Dedifferentiated amniotic fluid mesenchymal stem cell (primary cell): ENCODE measurements at regions not wholly inside any gene's neighbourhood (a gene's known extent, or its start where the extent isn't known, plus 50 kb on each side); places are given as distances from the start of the nearest gene placed in this dataset.
"Not testable (repeated sequence)": the region's sequence is repeated elsewhere in the genome, so short reads cannot be mapped to it uniquely, and the experiment has no call there.

Experiments
- DNase-seq: peaks from one replicate; pipeline ENCODE4 v3.0.0-alpha.2; 2016; ENCODE audit errors: extremely low spot score

DNA sequence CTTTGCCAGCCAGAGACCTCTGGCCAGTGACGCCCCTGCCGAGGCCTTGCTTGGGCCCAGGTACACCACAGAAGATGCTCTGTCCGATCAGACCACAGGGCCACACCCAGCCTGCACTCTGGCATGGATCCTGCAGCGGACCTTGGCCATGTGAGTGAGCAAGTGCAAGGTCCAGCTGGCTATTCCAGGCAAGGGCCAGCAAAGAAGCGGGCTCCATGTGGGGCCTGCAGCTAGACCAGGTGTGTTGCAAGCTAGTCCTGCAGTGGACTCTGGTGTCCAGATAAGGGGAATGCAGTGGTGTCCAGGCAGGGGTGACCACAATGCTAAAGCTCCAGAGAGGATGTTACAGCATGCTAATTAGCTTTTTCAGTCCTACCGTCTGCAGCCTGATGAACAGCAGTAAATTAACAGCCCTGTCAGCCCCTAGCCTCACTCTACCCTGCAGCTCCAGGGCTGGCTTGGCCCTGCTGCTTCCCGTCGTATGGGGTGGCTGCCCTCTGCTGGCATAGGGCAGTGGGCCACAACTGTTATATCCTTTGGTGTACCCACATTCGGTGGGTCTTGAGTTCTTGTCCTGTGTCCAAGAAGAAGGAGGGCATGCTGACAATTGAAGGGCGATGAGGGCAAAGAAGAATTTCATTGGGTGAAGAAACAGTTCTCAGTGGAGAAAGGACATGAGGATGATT lies 284.5 kb upstream of the POU5F2 start:
- DNase-seq, result no peak

GRCh38 chr5:94024620-94025019 lies 283.2 kb upstream of the POU5F2 start:
- DNase-seq, result no peak

GRCh38 chr5:94024101-94024500 lies 282.7 kb upstream of the POU5F2 start:
- DNase-seq, result no peak

DNA sequence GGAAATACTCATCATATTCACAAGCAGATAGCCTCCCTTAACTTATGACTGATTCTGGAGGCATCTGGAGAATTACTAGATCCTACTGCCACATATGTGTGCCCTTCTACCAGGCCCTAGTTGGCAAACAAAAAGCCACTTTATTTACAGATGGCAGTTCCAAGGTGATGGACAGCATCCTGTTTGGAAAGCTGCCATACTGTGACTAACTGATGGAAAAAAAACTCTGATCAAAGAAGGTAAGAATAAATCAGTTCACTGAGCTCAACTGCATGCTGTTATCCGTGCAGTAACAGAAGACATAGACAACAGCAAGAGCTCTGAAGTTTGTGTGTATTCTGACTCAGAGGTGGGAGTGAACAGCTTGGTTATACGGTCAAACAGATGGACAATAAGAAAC lies 279.8 kb upstream of the POU5F2 start:
- DNase-seq, result no peak

GRCh38 chr5:94017579-94017978 lies 276.2 kb upstream of the POU5F2 start:
- no peak for DNase-seq

GRCh38 chr5:94010814-94011213 lies 269.4 kb upstream of the POU5F2 start:
- DNase-seq, result no peak

DNA sequence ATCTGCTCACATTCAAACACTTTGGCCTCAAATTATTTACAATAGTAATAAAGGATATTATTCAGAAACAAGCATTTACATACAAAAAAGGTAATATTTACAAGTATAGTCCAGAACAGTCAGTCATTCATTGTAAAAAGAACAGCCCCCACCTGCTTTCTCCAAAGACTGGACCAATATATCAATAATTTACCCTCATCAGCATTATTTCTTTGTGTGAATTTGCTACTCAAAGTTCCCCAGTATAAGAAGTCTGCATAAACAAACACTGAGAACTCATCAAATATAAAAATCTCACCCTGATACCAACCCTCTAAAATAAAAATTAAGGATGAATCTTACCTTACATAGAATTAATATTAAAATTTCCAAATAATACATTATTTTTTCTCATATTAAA lies 267.8 kb upstream of the POU5F2 start:
- no peak for DNase-seq

DNA sequence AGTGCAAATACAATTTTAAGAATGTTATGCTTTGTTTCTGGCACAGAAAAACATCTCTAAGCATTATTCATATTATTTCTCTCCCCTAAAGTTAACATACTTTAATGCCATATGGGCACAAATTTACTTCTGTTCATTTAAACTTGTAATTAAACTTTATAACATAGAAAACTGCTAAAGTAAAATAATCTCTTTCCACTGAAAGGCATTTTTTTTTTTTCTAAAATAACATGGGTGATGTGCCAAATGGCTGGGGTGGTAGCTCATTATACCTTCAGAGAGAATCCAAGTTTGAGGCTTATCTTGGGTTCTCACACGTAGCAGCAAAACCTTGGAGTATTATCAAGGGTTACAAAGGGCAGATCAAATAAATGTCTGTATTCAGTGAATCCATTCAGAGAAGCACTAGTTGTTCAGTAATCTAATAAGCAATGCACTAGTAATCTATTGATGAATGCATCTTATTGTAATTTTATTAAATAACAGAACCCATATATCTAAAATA lies 257.6 kb upstream of the POU5F2 start:
- no peak for DNase-seq

DNA sequence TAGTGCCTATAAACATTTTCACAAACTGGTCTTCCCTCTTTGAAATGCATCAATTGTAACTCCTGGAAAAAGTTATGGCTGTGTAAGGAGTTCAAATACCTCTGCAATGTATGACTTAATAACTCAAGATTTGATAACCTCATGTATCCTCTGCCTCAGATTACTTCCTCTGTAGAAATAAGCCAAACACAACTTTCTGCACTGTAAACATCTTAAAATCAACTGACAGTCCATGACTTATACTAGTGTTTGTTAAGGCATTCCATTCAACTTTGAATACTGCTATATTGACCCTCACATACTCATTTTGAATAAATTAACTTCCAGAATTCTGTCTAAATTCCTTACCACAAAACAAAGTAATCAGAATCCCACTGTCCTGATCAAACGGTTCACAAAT lies 256.2 kb upstream of the POU5F2 start:
- DNase-seq, result no peak

GRCh38 chr5:93995126-93995621 lies 253.8 kb upstream of the POU5F2 start:
- no peak for DNase-seq

DNA sequence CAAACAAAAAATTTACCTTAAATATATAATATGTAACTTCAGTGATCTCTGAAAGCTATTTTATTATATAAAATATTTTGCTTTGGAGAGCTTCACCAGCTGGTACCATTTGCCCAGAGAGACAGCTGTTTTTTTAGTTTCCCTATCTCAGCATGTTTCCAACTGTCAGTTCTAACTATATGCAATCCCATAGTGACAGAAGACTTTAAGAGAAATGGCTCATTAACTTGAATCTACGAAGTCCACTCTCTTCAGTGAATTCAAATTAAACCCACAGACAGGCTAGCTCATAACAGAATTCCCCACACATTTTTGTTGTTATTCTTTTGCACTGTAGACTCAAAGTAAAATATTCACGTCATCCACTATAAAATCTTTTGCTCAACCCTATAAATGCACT lies 251.8 kb upstream of the POU5F2 start:
- no peak for DNase-seq

GRCh38 chr5:93990504-93991070 lies 249.2 kb upstream of the POU5F2 start:
- DNase-seq, result no peak

DNA sequence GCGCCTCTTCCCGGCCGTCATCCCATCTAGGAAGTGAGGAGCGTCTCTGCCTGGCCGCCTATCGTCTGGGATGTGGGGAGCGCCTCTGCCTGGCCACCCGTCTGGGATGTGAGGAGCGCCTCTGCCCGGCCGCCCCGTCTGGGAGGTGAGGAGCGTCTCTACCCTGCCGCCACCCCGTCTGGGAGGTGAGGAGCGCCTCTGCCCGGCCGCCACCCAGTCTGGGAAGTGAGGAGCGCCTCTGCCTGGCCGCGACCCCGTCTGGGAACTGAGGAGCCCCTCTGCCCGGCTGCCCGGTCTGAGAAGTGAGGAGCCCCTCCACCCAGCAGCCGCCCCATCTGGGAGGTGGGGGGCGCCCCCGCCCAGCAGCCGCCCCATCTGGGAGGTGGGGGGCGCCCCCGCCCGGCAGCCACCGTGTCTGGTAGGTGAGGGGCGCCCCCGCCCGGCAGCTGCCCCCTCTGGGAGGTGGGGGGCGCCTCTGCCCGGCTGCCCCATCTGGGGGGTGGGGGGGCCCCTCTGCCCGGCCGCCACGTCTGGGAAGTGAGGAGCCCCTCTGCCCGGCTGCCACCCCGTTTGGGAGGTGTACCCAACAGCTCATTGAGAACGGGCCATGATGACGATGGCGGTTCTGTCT lies 244.7 kb upstream of the POU5F2 start:
- not testable (repeated sequence) for DNase-seq

DNA sequence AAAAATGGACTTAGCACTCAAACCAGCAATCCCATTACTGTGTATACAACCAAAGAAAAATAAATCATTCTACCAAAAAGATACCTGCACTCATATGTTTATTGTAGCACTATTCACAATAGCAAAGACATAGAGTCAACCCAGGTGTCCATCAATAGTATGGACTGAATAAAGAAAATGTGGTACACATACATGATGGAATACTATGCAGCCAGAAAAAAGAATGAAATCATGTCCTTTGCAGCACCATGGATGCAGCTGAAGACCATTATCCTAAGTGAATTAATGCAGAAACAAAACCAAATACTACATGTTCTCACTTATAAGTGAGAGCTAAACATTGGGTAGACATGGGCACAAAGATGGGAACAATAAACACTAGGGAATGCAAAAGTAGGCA lies 236.8 kb upstream of the POU5F2 start:
- DNase-seq, result no peak

DNA sequence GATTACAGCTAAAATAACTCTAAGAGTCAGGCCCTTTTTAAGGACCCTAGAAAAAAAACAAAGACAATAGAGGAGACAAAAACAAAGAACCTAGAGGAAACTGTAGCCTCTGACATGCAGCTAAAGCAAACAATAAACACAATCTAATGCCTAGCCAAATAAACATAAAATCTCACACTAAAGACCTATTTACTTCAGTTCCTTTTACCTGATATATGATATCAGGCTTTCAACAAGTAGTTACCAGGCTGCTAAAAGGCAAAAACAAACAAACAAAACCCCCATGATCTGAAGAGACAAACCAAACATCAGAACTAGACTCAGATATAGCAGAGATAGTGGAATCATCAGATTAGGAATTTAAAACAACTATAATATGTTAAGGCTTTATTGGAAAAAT lies 226.5 kb upstream of the POU5F2 start:
- DNase-seq, result no peak

- no peak for DNase-seq
These were observed 223.0 kb upstream of the POU5F2 start for GRCh38 chr5:93964421-93964820.

- DNase-seq, result no peak
These were observed 218.6 kb upstream of the POU5F2 start for GRCh38 chr5:93960042-93960441.

DNA sequence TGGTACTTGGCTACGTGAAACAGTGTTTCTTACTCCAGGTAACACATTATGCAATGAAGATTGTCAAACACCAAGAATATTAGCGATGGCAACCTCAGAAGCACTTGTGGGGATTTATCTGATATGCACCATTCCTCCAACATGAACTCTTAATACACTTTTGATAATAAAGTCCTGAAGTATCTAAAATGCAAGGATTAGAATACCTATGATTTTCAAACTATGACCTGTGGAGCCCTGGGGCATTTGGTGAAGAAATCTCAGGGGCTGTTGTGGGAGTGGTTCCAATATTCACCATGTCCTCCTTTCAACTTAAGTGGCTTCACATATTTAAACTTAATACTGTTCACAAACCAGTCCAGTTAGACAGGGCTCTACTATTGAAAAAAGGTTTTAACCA lies 214.6 kb upstream of the POU5F2 start:
- no peak for DNase-seq

- no peak for DNase-seq
These were observed 213.1 kb upstream of the POU5F2 start for GRCh38 chr5:93954421-93955069.

DNA sequence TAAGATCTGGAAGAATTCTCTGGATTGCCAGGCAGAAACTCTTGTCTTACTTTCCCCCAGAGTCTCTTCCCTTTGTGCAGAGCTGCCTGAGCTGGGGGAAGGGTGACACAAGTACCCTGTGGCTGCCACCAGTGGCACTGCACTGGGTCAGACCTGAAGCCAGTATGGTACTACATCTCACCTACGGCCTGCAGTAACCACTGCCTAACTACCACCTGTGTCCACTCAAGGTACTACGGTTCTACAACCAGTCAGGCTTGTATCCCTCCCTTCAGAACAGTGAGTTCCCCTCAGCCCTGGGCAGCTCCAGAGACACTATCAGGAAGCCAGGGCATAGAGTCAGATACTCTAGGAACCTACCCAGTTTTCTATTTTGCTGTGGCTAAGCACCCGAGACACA lies 212.0 kb upstream of the POU5F2 start:
- no peak for DNase-seq

DNA sequence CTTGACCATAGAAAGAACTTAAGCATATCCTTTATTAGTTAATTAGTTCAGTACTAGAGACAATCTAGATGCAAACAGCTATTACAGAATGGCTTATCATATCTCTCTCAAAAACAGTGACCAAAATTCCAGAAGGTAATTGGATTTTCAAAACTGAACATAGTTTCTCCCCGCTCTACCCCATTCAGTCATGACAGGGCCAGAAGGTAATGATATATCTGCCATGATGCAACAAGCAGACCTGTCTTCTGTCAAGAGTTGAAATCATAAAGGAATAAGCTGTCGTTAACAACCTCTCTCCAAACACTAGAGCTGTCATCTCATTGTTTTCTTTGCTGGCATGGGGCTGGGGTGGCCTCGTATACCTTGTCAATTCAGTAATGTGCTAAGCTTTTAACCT lies 200.5 kb upstream of the POU5F2 start:
- no peak for DNase-seq

GRCh38 chr5:93933269-93933668 lies 191.9 kb upstream of the POU5F2 start:
- DNase-seq, result not testable (repeated sequence)

GRCh38 chr5:93930098-93930497 lies 188.7 kb upstream of the POU5F2 start:
- DNase-seq, result no peak
